Stomach (tissue), 8 donors: ENCODE measurements at regions not wholly inside any gene's neighbourhood (a gene's known extent, or its start where the extent isn't known, plus 50 kb on each side); places are given as distances from the start of the nearest gene placed in this dataset.

Experiments used
- DNase-seq, 2 donors: peaks; one replicate each; pipeline versions ENCODE4 v3.0.0 to v3.0.0-alpha.2; 2013 to 2019
- H3K27ac ChIP-seq, 5 donors: fragments of 200-600 bp in 4 of 5; sonication (generic) in 4 of 5; one replicate each; pipeline ENCODE4 v1.5.1; 2013 to 2019; ENCODE audit warnings: mild to moderate bottlenecking in 1 of 5, moderate library complexity in 1 of 5
- H3K27me3 ChIP-seq, 3 donors: fragments of 200-600 bp; sonication (generic); one replicate each; pipeline ENCODE4 v1.5.1; 2017 to 2019; ENCODE audit warnings: mixed run types in 1 of 3
- H3K36me3 ChIP-seq, 4 donors: fragments of 200-600 bp; sonication (generic); 1 replicate in 3 of 4; 2 replicates in 1 of 4; pipeline ENCODE4 v1.5.1; 2016 to 2019
- H3K4me1 ChIP-seq, 4 donors: fragments of 200-600 bp; sonication (generic); one replicate each; pipeline ENCODE4 v1.5.1; 2016 to 2019
- H3K4me3 ChIP-seq, 4 donors: fragments of 200-600 bp; sonication (generic) in 3 of 4; one replicate each; pipeline ENCODE4 v1.5.1; 2016 to 2019; ENCODE audit warnings: mild to moderate bottlenecking in 1 of 4
- H3K9me3 ChIP-seq, 4 donors: fragments of 200-600 bp; sonication (generic); one replicate each; pipeline ENCODE4 v1.5.1; 2016 to 2019
- EP300 ChIP-seq: sonication (generic); formaldehyde crosslinking; IDR thresholded peaks from one replicate; pipeline ENCODE4 v1.6.1; 2017; ENCODE audit warnings: antibody characterized with exemption
- POLR2A ChIP-seq, 4 donors: fragments of 450-650 bp; IDR thresholded peaks; one replicate each; pipeline ENCODE4 v1.6.1; 2016; ENCODE audit warnings: antibody characterized with exemption in 4 of 4, control low read depth in 2 of 4, mild to moderate bottlenecking in 1 of 4, moderate library complexity in 1 of 4
- POLR2AphosphoS5 ChIP-seq, 3 donors: sonication (generic); formaldehyde crosslinking; IDR thresholded peaks; one replicate each; pipeline ENCODE4 v1.6.1; 2016; ENCODE audit warnings: antibody characterized with exemption in 3 of 3
- WGBS, 5 donors: extraction: QIAGEN DNeasy Blood & Tissue Kit in 3 of 5; methylation state at CpG; one replicate each; pipeline versions ENCODE4 v1.1.5 to v1.1.7; 2013 to 2018; 5-methylcytosine and 5-hydroxymethylcytosine counted together
- intact Hi-C: fragments of 100-400 bp; cut with DNase I; formaldehyde crosslinking; loops from one replicate; pipeline ENCODE4 v1.15.1; 2023; ENCODE audit warnings: low total_unique reads
- TF ChIP-seq, protein P1 (sequence below), 7 experiments: fragments of 450-650 bp in 4 of 7; fragments of 200-600 bp in 3 of 7; sonication (generic) in 3 of 7; IDR thresholded peaks; one replicate each; pipeline ENCODE4 v1.5.1; 2016 to 2019; ENCODE audit warnings: antibody characterized with exemption in 7 of 7, control low read depth in 2 of 7, mild to moderate bottlenecking in 1 of 7
- donor health status: healthy with polysubstance abuse.
- donor health status: Bipolar disorder and iron deficiency.
- donor health status: healthy.

DNA sequence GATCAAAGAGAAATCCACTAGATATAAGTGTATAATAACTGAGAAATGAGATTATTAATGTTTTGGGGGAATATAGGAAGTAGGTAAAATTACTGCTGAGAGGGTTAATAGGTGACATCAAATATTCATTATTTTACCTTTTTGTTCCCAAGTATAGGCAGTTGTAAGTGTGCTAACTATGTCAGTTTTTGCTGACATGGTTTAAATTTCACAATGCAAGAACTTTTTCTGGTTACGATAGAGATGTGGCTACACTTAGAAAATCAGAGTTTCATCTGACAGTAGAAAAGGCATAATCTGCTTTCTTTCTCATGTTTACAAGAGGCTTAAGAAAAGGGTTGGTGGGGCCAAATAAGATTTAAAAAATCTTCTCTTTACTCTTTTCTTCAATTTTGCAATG, 235.0 kb upstream of the DPPA4 start:
- WGBS, 5 donors = 71 to 93% (median 81%) methylated on average over 1 of the region's 1 CpG
- Histone ChIP-seq H3K27ac (no peak overlapping the region), H3K27me3 (no peaks in the 10 kb centered on the region), H3K36me3 (no peaks in the 10 kb centered on the region), H3K4me1 (no peaks in the 10 kb centered on the region), H3K4me3 (no peak overlapping the region), H3K9me3 (no peaks in the 10 kb centered on the region)
- DNase-seq = no peak
- no peak for TF ChIP-seq POLR2A (IDR thresholded peaks at IDR 0.05)
- TF ChIP-seq, protein P1, sequence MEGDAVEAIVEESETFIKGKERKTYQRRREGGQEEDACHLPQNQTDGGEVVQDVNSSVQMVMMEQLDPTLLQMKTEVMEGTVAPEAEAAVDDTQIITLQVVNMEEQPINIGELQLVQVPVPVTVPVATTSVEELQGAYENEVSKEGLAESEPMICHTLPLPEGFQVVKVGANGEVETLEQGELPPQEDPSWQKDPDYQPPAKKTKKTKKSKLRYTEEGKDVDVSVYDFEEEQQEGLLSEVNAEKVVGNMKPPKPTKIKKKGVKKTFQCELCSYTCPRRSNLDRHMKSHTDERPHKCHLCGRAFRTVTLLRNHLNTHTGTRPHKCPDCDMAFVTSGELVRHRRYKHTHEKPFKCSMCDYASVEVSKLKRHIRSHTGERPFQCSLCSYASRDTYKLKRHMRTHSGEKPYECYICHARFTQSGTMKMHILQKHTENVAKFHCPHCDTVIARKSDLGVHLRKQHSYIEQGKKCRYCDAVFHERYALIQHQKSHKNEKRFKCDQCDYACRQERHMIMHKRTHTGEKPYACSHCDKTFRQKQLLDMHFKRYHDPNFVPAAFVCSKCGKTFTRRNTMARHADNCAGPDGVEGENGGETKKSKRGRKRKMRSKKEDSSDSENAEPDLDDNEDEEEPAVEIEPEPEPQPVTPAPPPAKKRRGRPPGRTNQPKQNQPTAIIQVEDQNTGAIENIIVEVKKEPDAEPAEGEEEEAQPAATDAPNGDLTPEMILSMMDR (IDR thresholded peaks at IDR 0.05) = no peak
- no peak for TF ChIP-seq POLR2AphosphoS5 (IDR thresholded peaks at IDR 0.05)
- no peak for TF ChIP-seq EP300
- intact Hi-C loops = no loop called here

DNA sequence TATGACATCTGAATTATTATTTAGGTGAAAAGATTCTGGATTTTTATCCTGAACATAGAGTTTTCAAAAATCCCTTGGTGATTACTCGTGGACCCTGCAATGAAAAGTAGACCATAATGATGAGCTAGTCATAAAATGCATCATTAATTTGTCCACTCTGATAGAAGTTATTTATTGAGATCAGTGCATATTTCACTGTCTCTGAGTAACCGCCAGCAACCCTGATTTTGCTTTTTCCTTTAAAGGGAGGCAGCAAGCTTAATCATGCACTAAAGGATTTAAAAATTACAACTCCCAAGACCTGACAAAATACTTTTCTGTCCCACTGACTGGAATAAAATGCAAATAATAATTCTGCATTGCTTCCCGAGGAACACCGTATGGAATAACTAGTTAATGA, 259.6 kb upstream of the DPPA4 start:
- Histone ChIP-seq H3K4me1 (no peaks in the 10 kb centered on the region), H3K9me3 (peaks cover 0 to 12% (median 8%) of the 10 kb centered on the region in 4 donors), H3K27ac (no peak overlapping the region), H3K4me3 (no peak overlapping the region), H3K36me3 (no peaks in the 10 kb centered on the region), H3K27me3 (no peaks in the 10 kb centered on the region)
- 67 to 83% (median 77%) methylated on average over 4 of the region's 4 CpGs for whole genome bisulfite sequencing, 5 donors
- intact Hi-C loops = no loop called here
- no peak for DNase-seq
- no peak for TF ChIP-seq POLR2AphosphoS5 (IDR thresholded peaks at IDR 0.05)
- TF ChIP-seq EP300 = no peak
- TF ChIP-seq, protein P1 (IDR thresholded peaks at IDR 0.05) = no peak

DNA sequence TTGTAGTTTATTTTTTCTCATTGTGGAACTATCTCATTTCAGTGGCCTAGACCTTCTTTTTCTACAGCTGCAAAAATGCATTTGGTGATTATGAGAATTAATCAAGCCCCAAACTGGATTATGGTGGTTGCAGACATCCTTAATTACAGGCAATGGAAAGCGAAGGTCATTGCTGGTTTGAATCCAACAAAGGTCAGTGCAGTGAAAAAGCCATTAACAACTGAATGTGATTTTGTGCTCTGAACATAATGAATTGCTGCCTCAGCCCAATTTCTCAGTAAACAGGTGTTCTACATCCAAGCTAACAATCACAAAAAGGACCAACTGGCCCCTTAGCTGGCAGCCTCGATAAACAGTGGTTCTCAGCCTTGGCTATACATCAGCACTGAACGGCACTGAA, 260.1 kb upstream of the DPPA4 start:
- no peaks in the 10 kb centered on the region for H3K4me1 ChIP-seq
- H3K27me3 ChIP-seq = no peaks in the 10 kb centered on the region
- H3K27ac ChIP-seq = no peak overlapping the region
- WGBS, 5 donors = 49 to 71% (median 57%) methylated on average over 3 of the region's 3 CpGs
- peak in 1 of 2 donors; percentile 53 for DNase-seq
- no peaks in the 10 kb centered on the region for H3K36me3 ChIP-seq
- intact Hi-C loops = no loop called here
- H3K9me3 ChIP-seq = peaks cover 0 to 12% (median 8%) of the 10 kb centered on the region in 4 donors
- no peak overlapping the region for H3K4me3 ChIP-seq
- TF ChIP-seq EP300 (no peak), POLR2AphosphoS5 (IDR thresholded peaks at IDR 0.05) (no peak), POLR2A (IDR thresholded peaks at IDR 0.05) (no peak)
- TF ChIP-seq, protein P1 (IDR thresholded peaks at IDR 0.05) = no peak

DNA sequence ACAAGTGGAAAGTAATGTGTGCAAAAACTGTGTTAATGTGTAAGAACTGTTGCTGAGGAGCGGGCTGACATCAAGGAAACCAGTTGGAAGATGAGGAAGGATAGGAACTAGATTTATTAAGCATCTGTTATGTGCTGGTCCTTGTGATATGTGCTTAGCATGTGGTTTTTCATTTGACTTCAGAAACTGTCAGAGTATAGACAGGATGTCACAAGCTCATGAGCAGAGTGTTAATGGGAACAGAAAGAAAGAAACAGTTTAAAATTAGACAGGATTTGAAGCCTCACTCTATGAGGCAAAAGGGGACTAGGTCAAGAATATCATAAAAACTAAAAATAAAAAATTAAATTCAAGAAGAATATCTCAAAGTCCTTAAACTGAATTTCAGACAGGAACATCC, 270.6 kb upstream of the DPPA4 start:
- intact Hi-C loops = no loop called here
- Histone ChIP-seq H3K9me3 (peaks cover 0 to 4% (median 0%) of the 10 kb centered on the region in 4 donors), H3K4me3 (no peak overlapping the region), H3K27me3 (no peaks in the 10 kb centered on the region), H3K4me1 (no peaks in the 10 kb centered on the region), H3K36me3 (no peaks in the 10 kb centered on the region), H3K27ac (no peak overlapping the region)
- 88 to 95% (median 92%) methylated on average over 1 of the region's 1 CpG for WGBS, 5 donors
- no peak for TF ChIP-seq POLR2A (IDR thresholded peaks at IDR 0.05)
- no peak for TF ChIP-seq POLR2AphosphoS5 (IDR thresholded peaks at IDR 0.05)
- TF ChIP-seq, protein P1 (IDR thresholded peaks at IDR 0.05) = no peak
- no peak for TF ChIP-seq EP300
- no peak for DNase-seq
